DMS53 treated with DMSO at 0.1 percent for 48 hours (cell line): ENCODE measurements at regions not wholly inside any gene's neighbourhood (a gene's known extent, or its start where the extent isn't known, plus 50 kb on each side); places are given as distances from the start of the nearest gene placed in this dataset.
"Not testable (repeated sequence)": the region's sequence is repeated elsewhere in the genome, so short reads cannot be mapped to it uniquely, and the experiment has no call there.

Experiments
- DNase-seq: peaks from one replicate; lab custom pipeline; 2025; ENCODE audit not compliant: unreplicated experiment; lab: John Stamatoyannopoulos, UW

DNA sequence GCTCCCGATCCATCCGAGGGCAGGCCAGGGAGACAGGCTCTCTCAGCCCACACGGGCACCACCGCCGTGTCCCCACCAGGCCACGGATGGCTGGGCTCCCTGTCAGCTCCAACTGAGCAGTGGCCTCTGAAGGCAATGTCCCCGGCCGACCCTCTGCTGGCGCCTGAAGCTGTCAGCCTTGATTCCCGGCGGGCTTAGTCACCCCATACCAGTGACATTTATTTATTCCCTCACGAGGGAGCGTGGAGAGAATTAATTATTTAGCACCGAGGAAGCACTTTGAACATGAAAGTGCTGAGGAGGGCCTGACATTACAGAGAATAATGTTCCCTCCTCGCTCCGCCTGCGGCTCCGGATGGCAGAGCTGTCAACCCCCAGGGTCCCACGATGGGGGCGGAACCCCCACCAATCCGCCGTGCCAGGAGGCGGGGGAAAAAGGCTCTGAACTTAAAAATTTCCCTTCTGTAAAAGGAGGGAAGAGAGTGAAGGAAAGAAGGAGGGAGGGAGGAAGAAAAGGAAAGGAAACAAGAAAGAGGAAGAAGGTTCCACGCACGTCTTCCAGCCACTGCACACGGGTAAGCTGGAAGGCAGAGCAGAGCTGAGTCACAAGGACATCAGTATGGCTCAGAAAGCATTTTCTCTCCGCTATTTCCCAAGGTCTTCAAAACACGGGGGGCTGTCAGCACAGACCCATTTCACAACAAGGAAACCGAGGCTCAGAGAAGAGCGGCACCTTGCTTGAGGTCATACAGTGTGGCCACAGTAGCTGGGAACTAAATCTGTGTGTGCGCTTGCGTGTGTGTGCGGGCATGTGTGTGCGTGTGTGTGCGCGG, 108.7 kb upstream of the NCOR2 start:
- DNase-seq, result no peak

DNA sequence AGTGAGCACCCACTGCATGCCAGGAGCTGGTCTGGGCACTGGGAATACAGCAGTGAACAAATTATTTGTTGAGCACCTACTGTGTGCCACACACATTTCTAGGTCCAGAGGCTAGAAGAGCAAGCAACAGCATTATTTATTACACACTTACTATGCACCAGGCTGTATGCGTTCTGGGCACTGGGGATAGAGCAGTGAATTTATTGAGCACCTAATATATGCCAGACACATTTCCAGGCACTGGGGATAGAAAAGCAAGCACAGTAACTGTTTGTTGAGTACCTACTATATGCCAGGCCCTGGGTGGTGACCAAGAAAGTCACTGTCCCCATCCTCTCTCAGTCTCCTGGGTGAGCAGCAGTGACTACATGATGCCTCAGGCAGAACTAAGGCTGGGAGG, 107.5 kb upstream of the NCOR2 start:
- no peak for DNase-seq

DNA sequence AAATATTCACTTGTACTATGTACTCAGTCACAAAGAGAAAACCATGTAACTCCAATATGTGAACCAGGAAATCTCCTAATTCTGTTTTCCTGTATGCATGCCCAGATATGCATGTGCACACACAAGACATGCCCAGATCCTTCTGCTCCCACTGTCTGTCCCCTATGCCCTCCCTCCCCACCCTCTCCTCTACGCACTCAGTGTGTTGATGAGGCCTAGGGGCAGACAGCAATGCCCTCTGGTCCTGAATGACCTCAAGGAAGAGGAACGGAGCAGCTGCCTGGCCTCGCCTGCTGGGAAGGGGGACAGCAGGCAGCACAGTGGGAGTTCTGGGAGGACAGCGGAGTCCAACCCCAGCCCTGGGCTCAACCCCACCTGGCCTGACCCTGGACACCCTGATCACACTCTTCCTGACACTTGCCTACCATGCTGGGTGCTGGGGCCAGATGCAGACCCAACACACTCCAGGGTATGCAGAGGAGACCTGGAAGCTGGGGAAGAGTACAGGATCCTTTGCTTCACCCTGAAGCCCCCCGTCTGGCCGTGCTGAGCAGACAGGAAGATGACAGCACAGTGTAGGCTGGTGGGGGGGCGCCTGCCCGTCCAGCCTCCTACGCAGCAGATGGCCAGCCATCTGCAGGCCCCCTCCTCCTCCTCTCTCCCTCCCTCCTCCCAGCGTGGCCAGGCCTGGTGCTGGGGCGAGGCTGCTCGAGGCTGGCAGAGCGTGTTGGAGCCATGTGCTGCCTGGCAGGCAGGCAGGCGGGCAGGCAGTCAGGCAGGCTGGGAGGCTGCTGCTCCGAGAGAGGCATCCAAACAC, 106.6 kb upstream of the NCOR2 start:
- DNase-seq, result no peak

DNA sequence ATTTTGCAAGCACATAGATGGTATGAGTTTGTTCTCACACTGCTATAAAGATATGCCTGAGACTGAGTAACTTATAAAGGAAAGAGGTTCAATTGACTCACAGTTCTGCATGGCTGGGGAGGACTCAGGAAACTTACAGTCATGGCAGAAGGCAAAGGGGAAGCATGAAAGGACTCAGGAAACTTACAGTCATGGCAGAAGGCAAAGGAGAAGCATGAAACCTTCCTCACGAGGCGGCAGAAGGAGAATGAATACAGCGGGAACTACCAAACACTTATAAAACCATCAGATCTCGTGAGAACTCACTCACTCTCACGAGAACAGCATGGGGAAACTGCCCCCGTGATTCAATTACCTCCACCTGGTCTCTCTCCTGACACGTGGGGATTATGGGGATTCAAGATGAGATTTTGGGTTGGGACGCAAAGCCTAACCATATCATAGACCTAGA, 101.9 kb upstream of the NCOR2 start:
- DNase-seq, result not testable (repeated sequence)

DNA sequence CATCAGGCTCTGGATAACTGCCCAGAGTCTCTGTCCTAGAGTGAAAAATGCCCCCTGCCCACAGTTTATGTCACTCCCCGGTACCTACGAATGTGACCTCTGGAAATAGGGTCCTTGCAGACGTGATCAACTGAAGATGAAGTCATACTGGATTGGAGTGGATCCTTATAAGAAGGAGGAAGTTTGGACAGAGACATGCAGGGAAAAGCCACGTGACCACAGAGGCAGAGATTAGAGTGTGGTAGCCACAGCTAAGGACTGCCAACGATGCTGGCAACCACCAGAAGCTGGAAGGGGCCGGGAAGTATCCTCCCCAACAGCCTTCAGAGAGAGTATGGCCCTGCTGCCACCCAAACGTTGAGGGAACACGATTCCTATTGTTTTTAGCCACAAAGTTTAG, 101.2 kb upstream of the NCOR2 start:
- no peak for DNase-seq

DNA sequence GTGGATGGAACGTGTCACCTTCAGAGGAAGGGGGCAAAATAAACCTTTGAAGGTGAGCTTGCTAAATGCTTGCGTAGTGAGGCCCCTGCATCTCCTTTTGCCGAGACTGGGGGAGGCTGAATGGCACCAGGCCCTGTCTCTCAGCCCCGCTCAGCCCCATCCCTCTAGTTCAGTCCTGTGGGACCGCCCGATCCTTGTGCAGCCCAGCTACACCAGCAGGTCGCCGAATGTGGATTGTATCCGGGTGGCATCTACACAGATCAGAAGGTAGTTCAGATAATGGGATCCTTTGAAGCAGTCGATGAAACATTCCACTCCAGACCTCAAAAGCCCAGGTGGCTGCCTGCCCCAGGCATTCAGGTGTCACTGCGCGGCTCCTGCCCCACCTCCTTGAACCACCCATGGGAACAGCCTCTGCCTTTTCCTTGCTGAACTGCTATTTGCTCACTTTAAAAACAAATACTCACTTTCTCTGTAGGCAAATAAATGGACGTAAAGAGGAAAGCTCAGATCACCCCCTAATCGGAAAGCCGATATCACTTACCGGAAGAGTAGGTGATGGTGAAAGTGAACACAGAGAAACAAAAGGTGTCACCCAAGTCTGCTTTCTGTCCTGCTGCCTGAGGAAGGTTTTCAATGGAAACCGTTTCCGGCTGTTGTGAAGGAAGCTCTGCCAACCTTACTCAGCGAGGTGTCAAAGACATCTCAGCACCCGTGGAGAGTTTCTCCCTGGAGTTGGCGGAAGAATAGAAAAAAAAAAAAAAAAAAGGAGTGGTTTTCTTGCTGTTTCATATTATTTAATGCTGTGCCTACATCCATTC, 100.3 kb upstream of the NCOR2 start:
- DNase-seq, result peak; percentile 75

DNA sequence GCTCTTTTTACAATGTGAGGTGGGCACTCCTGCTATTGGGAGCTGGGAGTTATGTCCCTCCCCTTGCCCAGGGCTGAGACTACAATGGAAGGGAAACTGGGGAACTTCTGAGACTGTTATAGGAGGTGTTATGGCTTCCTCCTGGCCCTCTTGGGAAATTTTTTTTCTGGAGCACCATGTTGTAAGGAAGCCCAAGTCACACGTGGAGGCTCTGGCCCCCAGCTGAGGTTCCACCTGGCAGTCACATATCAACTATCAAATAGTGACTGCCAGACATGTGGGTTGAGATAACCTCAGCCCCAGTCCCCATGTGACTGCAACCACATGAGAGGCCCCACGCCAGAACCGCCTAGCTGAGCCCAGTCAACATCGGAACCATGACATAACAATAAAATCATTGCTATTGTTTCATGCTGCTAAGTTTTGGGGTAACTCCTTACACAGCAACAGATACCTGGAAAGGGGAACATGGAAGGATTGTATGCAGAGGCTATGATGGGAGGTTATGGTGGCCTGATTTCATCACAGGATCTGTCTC, 99.4 kb upstream of the NCOR2 start:
- DNase-seq, result no peak

DNA sequence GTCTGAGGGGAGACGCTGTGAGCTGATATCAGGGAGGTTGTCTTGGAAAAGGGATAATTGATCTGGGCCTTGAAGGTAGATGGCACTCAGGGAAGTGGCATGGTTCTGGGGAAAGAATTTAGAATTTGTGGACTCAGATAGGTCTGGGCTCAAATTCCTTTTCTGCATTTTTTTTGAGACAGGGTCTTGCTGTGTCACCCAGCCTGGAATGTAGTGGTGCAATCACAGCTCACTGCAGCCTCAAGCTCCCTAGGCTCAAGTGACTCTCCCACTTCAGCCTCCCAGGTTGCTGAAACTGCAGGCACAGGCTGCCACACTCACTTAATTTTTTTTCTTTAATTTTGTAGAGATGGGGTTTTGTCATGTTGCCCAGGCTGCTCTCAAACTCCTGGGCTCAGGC, 98.1 kb upstream of the NCOR2 start:
- DNase-seq, result no peak

DNA sequence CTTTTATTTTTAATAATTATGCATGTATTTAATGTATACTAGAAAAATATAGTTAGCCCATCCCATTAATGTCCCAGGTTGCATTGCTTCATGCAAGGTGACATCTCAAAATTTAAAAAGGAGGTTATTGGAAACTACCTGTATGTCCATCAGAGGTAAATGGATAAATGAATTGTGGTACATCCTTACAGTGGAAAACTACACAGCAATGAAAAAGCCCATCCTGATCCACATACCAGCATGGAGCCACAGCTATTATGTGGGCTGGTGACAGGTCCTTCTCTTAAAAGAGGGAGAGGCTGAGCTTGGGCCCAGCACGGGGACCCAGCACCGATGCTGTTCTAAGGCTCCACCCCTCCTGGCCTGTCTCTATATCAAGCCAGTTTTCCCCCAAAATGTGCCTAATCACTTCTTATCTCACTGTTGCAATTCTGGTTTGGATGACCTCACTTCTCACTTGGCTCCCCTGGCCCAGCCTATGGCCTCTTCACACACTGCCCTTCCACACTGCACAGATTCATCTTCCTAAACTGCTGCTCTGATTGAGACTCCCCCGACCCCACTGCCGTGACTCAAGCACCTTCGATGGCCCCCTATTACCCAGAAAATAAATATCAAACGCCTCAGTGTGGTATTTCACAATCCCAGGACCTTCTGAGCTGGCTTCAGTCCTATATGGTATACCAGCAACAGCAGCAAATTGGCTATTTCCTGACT, 97.1 kb upstream of the NCOR2 start:
- DNase-seq, result no peak

DNA sequence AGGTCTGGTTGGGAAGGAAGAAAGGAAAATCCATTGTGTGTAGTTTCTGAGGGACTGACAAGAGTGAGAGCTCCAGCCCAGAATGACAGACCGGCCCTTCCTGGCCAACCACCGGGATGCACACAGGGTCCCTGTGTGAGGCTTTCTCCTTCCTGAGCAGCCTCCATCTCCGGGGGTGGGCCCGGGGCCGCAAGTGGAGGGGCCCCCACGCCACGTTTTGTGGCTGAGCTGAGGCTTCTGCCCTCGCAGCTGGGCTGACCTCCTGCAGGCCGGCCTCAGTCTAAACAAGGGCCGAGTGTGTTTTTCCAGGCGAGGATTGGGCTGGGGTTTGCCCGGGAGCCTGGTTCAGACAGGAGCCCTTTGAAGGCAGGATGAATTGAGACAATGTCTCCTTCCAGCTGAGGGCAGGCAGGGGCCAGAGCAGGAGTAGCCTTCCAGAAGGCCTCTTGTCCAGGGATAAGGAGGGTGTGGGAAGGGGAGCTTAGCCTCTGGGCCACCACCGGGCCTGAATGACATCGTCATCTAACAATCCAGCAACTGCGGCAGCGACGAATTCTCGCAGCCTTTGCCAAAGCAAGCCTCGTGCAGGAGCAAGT, 96.5 kb upstream of the NCOR2 start:
- no peak for DNase-seq

DNA sequence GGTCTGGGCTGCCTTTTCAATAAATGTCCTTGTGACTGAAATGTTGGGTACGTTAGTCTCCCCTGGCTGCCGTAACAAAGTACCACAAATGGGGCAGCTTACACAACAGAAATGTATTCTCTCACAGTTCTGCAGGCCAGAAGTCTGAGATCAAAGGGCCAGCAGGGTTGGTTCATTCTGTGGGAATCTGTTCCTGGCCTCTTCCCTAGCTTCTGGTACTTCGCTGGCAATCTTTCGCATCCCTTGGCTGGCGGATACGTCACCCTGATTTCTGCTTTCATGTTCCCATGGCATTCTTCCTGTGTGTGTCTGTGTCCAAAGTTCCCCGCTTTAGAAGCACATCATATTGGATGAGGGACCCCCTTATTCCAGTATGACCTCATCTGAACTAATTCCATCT, 95.8 kb upstream of the NCOR2 start:
- no peak for DNase-seq

DNA sequence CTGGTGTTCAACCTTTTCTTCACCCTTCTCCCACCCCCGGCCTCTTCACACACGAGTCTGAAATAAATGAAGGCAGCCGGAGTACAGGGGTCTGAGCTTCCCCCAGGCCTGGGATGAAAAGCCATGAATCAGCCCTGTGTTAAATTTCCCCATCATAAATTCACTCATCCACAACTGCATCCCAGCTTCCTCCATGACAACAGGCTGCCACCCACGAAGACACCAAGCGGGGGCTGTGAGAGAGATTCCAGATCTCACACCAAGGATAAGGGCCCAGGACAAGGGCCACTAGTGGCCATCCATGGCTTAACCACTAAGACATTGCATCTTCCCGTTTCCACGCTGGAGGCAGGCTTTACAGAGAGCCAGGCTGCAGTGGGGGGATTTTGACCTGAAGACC, 93.9 kb upstream of the NCOR2 start:
- DNase-seq, result no peak

DNA sequence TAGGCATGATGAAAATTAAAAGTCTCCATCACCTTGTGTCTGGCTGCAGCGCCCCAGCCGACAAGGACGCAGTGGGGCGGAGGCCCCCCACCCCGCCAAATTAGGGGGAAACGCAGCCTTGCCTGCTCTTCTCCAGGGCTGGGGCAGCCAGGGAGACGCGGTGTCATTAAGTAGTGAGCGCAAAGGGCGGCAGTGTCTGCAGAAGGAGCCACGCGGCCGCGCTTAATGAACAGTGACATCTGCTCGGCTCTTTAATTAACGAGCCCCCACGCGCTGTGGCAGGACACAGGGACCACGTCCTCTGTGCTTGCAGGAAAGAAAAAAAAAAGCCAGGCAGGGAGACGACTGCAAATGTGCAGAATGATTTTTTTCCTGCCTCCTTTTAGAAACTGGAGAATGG, 93.4 kb upstream of the NCOR2 start:
- no peak for DNase-seq

DNA sequence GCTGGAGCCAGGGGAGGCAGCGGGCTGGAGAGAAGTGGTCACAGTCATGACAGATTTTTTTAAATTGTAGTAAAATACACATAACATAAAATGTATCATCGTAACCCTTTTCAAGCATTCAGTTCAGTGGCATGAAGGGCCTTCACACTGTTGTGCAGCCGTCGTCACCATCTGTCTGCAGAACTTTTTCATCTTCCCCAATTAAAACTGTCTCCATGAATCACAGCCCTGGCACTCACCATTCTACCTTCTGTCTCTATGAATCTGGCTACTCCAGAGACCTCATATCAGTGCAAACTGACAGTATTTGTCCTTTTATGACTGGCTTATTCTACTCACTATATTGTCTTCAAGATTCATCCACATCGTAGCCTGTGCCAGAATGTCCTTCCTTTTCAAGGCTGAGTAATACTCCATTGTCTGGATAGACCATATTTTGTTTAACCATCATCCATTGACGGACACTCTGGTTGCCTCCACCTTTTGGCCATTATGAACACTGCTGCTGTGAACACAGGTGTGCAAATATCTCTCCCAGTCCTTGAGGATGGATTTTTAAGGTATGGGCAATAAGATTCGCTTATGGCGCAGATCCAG, 91.5 kb upstream of the NCOR2 start:
- no peak for DNase-seq

DNA sequence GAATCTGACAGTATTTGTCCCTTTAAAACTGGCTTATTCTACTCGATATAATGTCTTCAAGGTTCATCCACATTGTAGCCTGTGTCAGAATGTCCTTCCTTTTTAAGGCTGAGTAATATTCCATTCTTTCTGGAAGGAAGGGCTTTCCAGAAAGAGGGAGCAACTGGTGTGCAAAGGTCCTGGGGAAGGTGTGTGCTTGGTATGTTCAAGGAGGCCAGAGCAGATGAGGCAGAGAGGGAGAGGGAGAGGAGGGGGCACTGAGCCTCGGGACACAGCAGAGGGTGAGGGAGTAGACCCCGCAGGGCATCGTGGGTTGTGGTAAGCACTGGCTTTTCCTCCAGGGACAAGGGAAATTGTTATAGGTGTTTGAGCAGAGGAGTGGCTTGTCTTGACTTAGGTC, 90.9 kb upstream of the NCOR2 start:
- no peak for DNase-seq

DNA sequence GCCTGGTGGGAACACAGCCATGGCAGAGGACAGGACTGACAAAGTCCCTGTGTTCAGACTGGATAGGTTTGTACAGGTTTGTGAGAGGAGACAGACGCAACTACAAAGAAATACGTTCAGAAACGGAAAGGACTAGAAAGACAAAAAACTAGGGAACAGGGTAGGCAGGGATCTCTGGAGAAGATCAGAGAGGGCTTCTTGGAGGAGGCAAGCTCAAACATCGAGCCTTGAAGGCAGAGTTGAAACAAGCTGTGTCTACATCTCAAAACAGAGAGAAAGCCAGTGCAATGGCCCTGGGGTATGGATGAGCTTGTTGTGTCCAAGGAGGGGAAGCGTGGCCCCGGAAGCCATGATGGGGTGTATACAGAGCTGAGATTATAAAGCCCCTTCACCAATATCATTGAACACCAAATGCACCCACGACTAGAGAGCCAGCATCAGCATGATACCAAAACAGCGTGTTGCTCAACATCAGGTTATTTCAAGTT, 89.6 kb upstream of the NCOR2 start:
- DNase-seq, result no peak

DNA sequence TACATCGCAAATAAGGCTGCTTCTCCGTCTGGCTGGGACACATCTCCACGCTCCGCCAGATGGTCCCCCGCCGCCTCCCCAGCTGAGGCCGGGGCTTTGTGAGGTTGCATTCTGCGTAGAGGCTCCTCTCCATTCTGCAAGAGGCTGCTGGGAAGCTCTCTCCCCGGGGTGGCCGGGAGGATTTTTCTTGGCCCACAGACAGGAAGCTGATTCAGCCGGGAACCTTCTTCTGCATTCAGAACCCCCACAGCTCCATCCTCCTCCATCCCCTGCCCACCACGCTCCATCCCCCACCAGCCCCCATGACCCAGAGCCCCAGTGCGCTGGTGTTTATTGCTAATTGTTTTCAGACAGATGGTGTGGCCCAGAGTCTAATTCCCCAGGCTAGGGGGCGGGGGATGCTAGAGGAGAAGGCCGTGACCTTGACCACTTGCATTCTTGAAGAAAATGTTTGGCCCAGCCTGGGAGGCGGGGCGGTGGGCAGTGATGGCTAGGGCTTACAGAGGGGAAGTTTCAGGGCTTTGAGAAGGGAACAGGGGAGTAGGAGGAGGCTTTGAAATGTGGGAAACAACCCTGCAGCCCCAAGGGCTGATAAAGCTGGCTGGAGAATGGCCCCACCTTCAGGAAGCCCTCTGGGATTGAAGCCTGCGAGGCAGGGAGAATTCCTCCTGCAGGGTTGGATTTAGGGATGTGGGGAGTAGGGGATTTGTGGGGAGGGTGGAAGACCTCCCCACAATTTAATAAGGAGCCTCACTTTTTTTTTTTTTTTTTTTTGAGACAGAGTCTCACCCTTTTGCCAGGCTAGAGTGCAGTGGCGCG, 88.5 kb upstream of the NCOR2 start:
- peak; percentile 41 for DNase-seq

DNA sequence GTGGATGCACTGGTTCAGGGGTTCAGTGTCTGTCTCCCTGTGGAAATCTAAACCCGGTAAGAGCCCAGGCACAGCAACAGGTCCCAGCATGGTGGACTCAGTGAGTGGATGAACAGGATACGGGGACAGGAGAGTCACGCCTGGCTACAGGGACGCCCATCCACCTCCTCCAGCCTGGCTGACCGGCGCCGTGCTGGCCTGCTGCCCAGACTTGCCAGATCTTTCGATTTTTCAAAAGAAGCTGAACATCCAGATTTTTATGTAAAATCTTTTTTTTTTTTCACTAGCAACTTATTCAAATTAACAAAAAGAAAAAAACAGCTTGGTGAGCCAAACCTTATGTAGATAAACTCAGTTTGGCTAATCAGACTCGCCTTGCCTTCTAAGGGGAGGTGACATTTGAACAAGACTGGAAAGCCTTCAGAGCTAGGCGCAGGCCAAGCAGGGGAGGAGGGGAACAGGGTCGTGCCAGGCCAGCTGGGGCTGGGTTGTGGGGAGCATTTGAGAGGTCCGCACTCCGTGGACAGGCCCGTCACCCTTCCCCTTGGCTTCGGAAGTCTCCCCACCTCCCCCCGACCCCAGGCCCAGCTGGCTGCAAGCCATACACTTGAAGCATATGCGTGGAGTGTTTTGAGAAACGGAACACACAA, 87.8 kb upstream of the NCOR2 start:
- DNase-seq, result peak; percentile 75
